ENCODE measurements at regions not wholly inside any gene's neighbourhood (a gene's known extent, or its start where the extent isn't known, plus 50 kb on each side); places are given as distances from the start of the nearest gene placed in this dataset.

- DNase-seq: no peak
These were observed 160.0 kb downstream of the MRM1 start for GRCh38 chr17:36761203-36761950.

- DNase-seq: no peak
These were observed 164.2 kb downstream of the MRM1 start for GRCh38 chr17:36765436-36766043.

GRCh38 chr17:36768394-36768793 lies 167.0 kb downstream of the MRM1 start:
- DNase-seq: no peak

DNA sequence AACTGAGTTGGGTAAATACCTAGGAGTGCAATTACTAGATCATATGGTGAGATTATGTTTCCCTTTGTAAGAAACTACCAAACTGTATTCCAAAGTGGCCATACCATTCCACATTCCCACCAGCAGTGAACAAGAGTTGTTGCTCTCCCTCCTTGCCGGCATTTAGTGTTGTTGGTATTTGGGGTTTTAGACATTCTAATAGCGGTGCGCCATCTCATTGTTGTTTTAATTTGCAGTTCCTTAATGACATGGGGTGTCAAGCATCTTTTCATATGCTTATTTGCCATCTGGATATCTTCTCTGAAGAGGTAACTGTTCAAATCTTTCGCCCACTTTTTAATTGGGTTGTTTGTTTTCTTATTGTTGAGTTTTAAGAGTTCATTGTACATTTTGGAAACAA lies 164.2 kb upstream of the LHX1 start:
- DNase-seq: no peak

DNA sequence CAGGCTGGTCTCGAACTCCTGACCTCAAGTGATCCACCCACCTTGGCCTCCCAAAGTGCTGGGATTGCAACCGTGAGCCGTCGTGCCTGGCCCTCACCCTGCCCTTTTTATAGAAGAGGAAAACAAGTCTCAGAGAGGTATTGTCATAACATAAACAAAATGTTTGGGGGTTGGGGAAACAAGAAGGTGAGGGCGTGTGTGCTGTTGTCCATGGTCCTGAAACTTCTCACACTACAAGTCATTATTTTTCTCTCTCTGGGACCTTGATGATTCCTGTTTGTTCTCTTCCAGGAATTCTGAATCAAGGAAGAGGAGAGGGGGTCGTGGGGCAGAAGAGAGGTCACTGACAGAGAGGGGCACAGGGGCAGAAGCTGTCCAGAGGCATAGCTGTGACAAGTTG lies 160.2 kb upstream of the LHX1 start:
- no peak for DNase-seq

DNA sequence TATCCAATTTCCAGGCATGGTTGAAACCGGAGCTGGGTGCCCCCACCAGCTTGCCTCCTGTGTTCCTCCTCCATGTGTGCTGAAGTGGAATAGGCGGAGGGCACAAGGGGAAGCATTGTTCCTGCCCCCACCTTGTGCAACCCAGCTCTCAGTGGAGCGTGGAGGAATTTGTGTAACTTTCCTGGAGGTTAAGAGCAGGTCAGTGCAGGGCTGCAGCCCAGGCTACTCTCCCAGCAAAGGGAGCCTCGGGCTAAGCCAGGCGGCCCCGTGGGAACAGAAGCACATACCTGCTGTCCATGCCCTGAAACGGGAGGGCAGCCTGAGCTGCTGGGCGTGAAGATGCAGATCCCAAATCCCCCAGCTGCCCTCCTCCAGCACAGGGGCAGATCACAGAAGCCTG lies 158.8 kb upstream of the LHX1 start:
- no peak for DNase-seq

DNA sequence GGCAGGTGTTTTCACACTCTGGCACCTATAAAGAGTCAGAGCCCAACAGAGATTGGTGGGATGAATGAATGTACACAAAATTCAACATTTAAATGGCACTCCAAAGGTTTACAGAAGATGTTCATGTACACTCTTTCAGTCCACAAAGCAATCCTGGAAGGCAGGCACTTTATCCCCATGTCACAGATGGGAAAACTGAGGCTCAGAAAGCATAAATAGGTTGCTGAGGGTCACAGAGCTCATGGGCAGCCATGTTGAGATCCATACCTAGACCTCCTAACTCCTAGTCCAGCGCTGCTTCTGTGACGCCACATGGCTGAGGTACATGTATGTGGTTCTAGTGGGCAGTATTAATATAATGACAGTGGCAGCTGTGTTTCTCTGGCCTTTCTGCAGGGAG lies 157.7 kb upstream of the LHX1 start:
- DNase-seq: no peak

- no peak for DNase-seq
These were observed 152.6 kb upstream of the LHX1 start for GRCh38 chr17:36784633-36785032.

DNA sequence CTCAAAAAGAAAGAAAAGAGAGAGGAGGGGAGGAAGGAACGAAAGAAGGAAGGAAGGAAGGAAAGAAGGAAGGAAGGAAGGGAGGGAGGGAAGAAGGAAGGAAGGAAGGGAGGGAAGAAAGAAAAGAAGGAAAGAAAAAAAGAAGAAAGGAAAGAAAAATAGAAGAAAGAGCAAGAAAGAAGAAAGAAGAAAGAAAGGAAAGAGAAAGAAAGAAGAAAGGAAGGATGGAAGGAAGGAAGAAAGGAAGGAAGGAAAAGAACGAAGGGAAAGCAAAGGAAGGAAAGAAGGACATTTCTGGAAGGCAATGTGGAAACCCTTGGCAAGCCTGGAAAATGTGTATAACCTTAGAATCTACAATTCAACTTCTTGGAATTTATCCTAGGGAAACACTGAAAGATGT lies 150.4 kb upstream of the LHX1 start:
- no peak for DNase-seq

DNA sequence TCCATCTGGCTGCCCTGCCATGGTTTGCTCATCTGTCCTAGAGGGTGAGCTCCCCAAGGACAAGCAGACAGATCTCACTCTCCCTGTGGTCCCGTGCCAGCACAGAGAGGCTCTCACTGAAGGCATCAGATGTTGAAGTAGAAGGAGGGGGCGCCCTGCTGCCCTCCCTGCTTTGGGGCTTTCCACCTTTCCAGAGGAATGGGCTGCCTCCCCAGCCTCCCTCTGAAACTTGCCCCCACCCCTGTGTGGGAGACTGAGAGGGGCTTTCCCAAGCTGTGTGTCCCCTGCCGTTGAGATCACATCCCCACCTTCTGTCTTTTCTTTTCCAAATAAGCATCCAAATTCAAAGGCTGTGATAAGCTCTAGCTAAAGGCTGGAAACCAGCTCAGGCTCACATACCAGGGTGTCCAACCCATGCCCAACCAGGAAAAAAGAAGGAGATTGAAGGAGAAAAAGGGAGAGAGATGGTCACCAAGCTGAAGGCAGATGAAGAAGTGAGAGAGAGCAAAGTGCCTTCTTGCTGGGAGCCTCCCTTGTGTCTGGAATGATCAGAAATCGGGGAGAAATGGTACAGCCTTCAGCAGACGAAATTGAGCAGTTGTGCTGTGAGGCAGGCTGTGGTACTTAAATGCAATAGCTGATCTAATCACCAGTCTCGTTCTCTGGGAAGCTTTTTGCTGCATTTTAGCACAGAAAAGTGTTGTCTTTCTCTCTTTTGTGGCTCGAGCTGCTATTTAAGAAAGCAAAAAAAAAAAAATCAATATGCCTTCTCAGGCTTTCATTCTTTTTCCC lies 145.9 kb upstream of the LHX1 start:
- DNase-seq: no peak

DNA sequence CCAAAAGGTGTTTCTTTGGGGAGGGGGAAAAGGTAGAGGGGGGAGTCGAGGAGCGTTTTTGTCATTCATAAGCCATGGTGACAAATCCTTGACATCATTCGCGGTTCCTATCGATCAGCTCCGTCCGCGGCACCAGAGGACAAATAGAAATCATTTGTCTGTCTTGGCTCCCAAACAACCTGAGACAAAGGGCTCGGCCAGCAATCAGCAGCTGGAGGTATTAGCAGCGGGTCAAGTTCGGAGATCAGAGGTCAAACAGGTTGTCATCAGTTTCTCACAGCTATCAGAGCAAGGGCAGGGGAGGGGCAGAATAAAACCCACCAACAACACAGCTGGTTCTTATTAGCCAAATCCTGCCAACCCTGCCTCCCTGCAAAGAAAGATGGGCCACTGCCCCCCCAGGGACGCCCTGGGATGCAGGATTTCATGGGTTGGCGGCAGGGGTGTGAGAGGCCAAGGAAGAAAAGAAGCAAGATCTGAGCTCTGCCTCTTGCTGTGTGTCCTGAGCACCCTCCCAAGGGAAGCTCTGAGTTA lies 145.3 kb upstream of the LHX1 start:
- no peak for DNase-seq

DNA sequence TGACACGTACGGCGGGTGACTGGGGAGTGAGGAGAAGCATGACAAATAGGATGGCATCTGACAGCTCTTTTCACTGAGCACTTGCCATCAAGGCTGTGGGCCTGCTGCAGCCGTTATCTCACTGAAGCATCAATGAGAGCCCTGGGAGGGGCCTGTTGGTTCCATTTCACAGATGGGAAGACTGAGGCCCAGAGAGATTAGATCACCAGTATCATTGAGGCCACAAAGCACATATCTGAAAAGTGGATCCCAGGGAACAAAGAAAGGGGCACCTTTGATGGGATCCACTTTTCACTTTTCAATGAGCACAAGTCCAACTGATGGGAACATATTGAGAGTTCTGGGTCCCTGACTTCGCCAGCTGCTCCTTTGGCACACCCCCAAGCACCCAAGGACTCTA lies 144.4 kb upstream of the LHX1 start:
- DNase-seq: no peak

GRCh38 chr17:36793976-36794375 lies 143.3 kb upstream of the LHX1 start:
- DNase-seq: no peak

- no peak for DNase-seq
These were observed 129.6 kb upstream of the LHX1 start for GRCh38 chr17:36807496-36808179.

DNA sequence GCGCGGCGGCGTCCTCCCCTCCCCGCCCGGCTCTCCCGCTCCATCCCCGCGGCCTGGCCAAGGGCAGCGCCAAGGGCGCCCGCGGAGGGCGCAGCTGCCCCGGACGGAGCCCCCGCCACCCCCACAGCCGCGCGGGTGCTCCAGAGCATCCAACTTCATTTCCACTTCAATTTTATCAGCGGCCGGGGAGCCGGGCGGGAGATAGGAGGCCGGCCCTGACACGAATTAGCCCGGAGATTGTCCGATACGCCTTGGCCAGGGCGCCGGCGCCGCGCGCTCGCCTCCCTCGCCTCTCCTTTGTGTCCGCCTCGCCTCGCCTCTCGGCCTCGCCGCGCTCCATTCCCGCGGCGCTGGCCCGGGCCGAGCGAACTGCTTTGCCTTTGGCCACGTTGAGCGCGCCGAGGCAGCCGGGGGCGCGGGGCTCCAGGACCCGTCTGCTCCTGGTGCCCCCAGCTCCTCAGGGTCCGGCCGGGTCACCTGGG lies 129.1 kb upstream of the LHX1 start:
- DNase-seq: no peak

DNA sequence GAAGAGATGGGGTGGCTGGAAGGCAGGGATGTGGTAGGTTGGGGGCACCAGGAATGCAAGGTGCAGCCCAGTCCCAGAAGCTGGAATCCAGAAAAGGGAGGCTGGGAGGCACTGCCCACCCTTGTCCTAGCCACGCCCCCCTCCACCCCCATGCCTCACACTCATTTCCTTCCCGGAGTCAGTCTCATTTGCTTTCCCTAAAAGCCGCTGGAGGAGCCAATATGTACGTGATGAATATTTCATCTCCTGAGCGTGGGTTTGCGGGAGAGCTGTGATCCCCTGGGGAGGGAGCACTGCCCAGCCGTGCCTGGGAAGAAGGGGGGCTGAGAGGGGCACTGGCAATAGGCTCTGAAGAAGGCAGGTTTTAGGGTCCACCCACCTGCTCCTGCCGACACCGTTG lies 124.5 kb upstream of the LHX1 start:
- DNase-seq: no peak

DNA sequence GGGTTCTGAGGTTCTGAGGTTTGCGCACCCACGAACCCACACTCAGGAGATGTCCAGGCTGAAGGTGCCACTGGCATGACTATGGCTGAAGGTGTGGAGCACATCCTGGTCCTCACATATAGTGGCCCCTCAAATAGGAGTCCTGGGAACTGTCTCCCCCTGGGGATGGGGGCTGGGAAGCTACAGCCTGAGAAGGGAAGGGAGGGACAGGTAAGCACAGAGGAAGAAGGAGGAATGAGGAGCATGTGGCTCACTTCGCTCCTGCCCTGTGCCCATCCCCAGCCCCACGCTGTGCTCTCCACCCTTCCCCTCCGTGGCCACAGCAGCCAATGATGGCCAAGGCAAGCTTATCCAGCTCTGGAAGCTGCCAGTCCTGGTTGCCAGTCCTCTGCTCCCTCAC lies 123.9 kb upstream of the LHX1 start:
- DNase-seq: no peak

- no peak for DNase-seq
These were observed 123.2 kb upstream of the LHX1 start for GRCh38 chr17:36813957-36814563.

DNA sequence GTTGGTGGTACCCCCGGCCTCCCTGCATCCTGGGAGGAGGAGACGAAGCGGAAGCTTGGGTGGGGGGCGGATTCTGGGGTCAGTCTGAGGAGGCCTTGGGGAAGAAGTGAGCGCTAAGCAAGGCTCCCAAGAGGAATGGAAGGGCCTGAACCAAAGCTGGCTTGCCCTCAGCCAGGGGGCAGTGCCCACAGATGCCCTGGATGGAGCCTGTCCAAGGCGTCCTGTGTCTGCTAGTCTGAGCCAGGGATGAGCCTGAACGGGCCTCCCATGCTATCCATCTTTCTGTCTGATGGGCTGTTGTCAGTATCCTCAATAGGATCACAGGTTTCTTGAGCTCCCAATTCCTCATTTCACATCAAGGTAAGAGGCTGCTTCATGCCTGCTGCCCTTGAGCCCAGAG lies 122.3 kb upstream of the LHX1 start:
- no peak for DNase-seq

DNA sequence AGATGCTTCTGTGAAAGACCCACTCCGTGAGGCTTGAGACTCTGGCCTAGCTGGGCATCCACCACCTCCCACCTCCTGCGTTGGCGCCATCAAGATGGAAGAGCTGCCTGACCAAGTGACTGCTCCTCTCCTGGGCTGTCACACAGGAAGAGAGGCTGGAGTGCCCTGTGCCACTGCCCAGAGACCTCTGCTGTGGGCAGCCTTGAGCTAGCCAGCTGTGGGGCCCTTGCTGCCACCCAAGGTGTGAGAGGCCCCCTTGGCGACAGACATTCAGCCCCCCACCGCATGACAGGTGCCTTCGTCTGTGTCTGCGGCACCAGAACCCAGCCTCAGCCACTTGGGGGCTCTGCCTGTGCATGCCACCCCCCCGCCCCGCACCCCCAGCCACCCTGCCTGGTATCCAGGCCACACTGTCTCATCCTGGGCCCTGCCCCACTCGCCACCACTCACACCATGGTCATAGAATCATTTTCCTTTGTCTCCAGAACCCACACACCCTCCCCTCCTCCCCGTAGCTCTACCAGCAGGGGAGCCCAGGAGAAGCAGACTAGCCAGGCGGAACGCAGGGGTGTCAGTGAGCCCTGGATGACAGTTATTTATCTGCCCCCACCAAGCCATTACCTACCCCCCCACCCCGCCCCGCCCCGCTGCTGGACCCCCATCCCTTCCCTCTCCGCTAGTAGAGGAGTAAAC lies 120.9 kb upstream of the LHX1 start:
- DNase-seq: no peak

DNA sequence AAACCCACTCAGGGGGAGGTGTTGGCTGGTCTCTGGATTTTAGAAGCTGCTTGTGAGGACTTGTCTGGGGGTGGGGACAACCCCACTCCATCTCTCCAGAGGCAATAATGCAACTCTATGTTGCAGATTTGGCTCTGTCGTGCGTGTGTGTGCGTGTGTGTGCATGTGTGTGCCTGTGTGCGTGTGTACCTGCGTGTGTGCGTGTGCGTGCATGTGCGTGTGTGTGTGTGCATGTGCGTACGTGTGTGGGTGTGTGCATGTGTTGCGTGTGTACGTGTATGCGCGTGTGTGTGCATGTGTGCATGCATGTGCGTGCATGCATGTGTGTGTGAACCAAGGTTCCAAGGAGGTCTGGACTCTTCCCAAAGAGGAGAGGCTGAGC lies 120.4 kb upstream of the LHX1 start:
- DNase-seq: no peak

- DNase-seq: no peak
These were observed 119.7 kb upstream of the LHX1 start for GRCh38 chr17:36817483-36818048.
